ENCODE measurements at regions not wholly inside any gene's neighbourhood (a gene's known extent, or its start where the extent isn't known, plus 50 kb on each side); places are given as distances from the start of the nearest gene placed in this dataset.

- Histone ChIP-seq H4K91ac (ENCODE audit: low read length) (no peak overlapping the region), H3K14ac (ENCODE audit: low read length in 2 of 2) (no peak overlapping the region), H3K4me1 (ENCODE audit: control insufficient read depth, insufficient read depth, low read depth, low read length) (peaks cover 6% of the 10 kb centered on the region), H2BK5ac (ENCODE audit: low read depth, low read length, poor library complexity, severe bottlenecking) (no peak overlapping the region), H3K9me3 (ENCODE audit: control insufficient read depth, low read length) (no peaks in the 10 kb centered on the region), H3K27ac (ENCODE audit: low read length, poor library complexity, severe bottlenecking) (no peak overlapping the region), H4K8ac (ENCODE audit: low read length) (no peak overlapping the region), H3K4me2 (ENCODE audit: low read length, poor library complexity, severe bottlenecking) (no peak overlapping the region), H2BK15ac (ENCODE audit: low read depth, poor library complexity, severe bottlenecking) (no peak overlapping the region), H3K9ac (ENCODE audit: low read length) (no peak overlapping the region), H2BK12ac (ENCODE audit: low read length in 2 of 2) (no peak overlapping the region), H3K79me1 (replicated peaks; ENCODE audit: low read length, poor library complexity, severe bottlenecking) (no peaks in the 10 kb centered on the region), H3K36me3 (ENCODE audit: control insufficient read depth in 1 of 2, insufficient read depth in 2 of 2, low read depth in 1 of 2, low read length in 2 of 2) (no peaks in the 10 kb centered on the region), H3K4ac (ENCODE audit: low read depth in 1 of 2, low read length in 2 of 2) (no peak overlapping the region), H3K4me3 (ENCODE audit: insufficient read depth in 1 of 2, low read depth in 1 of 2, low read length in 2 of 2) (no peak overlapping the region), H2BK120ac (ENCODE audit: low read depth, low read length) (no peak overlapping the region), H3K18ac (ENCODE audit: low read depth in 1 of 2, low read length in 2 of 2) (no peak overlapping the region), H2AK5ac (ENCODE audit: low read length, severe bottlenecking) (no peak overlapping the region), H2AFZ (ENCODE audit: low read depth, low read length) (no peak overlapping the region), H3K27me3 (ENCODE audit: control insufficient read depth in 1 of 2, insufficient read depth in 1 of 2, low read length in 2 of 2) (peaks cover 7 to 11% of the 10 kb centered on the region in 2 experiments), H3K23ac (ENCODE audit: low read length in 2 of 2) (no peak overlapping the region)
- DNase-seq = no peak
- WGBS = 86% methylated on average over 4 of the region's 4 CpGs
Observed at GRCh38 chr9:89801341-89801740, 196.5 kb downstream of the GADD45G start.

GRCh38 chr9:89801742-89802670 is 197.2 kb downstream of the GADD45G start:
- no peak overlapping the region for H4K91ac ChIP-seq (ENCODE audit: low read length)
- H3K14ac ChIP-seq (ENCODE audit: low read length in 2 of 2) = no peak overlapping the region
- 84% methylated on average over 13 of the region's 13 CpGs for WGBS
- no peaks in the 10 kb centered on the region for H3K79me1 ChIP-seq (replicated peaks; ENCODE audit: low read length, poor library complexity, severe bottlenecking)
- H3K27ac ChIP-seq (ENCODE audit: low read length, poor library complexity, severe bottlenecking) = no peak overlapping the region
- no peak overlapping the region for H3K18ac ChIP-seq (ENCODE audit: low read depth in 1 of 2, low read length in 2 of 2)
- no peaks in the 10 kb centered on the region for H3K36me3 ChIP-seq (ENCODE audit: control insufficient read depth in 1 of 2, insufficient read depth in 2 of 2, low read depth in 1 of 2, low read length in 2 of 2)
- no peak overlapping the region for H4K8ac ChIP-seq (ENCODE audit: low read length)
- H2BK5ac ChIP-seq (ENCODE audit: low read depth, low read length, poor library complexity, severe bottlenecking) = no peak overlapping the region
- no peak overlapping the region for H3K4ac ChIP-seq (ENCODE audit: low read depth in 1 of 2, low read length in 2 of 2)
- no peaks in the 10 kb centered on the region for H3K9me3 ChIP-seq (ENCODE audit: control insufficient read depth, low read length)
- no peak overlapping the region for H2BK12ac ChIP-seq (ENCODE audit: low read length in 2 of 2)
- peaks cover 7 to 11% of the 10 kb centered on the region in 2 experiments for H3K27me3 ChIP-seq (ENCODE audit: control insufficient read depth in 1 of 2, insufficient read depth in 1 of 2, low read length in 2 of 2)
- no peak overlapping the region for H2BK15ac ChIP-seq (ENCODE audit: low read depth, poor library complexity, severe bottlenecking)
- no peak overlapping the region for H2AFZ ChIP-seq (ENCODE audit: low read depth, low read length)
- H2AK5ac ChIP-seq (ENCODE audit: low read length, severe bottlenecking) = no peak overlapping the region
- H3K4me2 ChIP-seq (ENCODE audit: low read length, poor library complexity, severe bottlenecking) = no peak overlapping the region
- H3K9ac ChIP-seq (ENCODE audit: low read length) = no peak overlapping the region
- H3K4me3 ChIP-seq (ENCODE audit: insufficient read depth in 1 of 2, low read depth in 1 of 2, low read length in 2 of 2) = no peak overlapping the region
- H3K4me1 ChIP-seq (ENCODE audit: control insufficient read depth, insufficient read depth, low read depth, low read length) = peaks cover 11% of the 10 kb centered on the region
- no peak overlapping the region for H3K23ac ChIP-seq (ENCODE audit: low read length in 2 of 2)
- no peak overlapping the region for H2BK120ac ChIP-seq (ENCODE audit: low read depth, low read length)
- DNase-seq = no peak

- no peak overlapping the region for H4K8ac ChIP-seq (ENCODE audit: low read length)
- H4K91ac ChIP-seq (ENCODE audit: low read length) = no peak overlapping the region
- no peak overlapping the region for H3K18ac ChIP-seq (ENCODE audit: low read depth in 1 of 2, low read length in 2 of 2)
- H3K27ac ChIP-seq (ENCODE audit: low read length, poor library complexity, severe bottlenecking) = no peak overlapping the region
- H3K4me1 ChIP-seq (ENCODE audit: control insufficient read depth, insufficient read depth, low read depth, low read length) = peaks cover 16% of the 10 kb centered on the region
- 84% methylated on average over 8 of the region's 8 CpGs for WGBS
- H2AFZ ChIP-seq (ENCODE audit: low read depth, low read length) = no peak overlapping the region
- DNase-seq = no peak
- no peaks in the 10 kb centered on the region for H3K79me1 ChIP-seq (replicated peaks; ENCODE audit: low read length, poor library complexity, severe bottlenecking)
- H3K4me3 ChIP-seq (ENCODE audit: insufficient read depth in 1 of 2, low read depth in 1 of 2, low read length in 2 of 2) = no peak overlapping the region
- no peak overlapping the region for H2BK12ac ChIP-seq (ENCODE audit: low read length in 2 of 2)
- no peak overlapping the region for H3K4me2 ChIP-seq (ENCODE audit: low read length, poor library complexity, severe bottlenecking)
- no peak overlapping the region for H2AK5ac ChIP-seq (ENCODE audit: low read length, severe bottlenecking)
- no peak overlapping the region for H3K23ac ChIP-seq (ENCODE audit: low read length in 2 of 2)
- H3K9ac ChIP-seq (ENCODE audit: low read length) = no peak overlapping the region
- no peak overlapping the region for H2BK120ac ChIP-seq (ENCODE audit: low read depth, low read length)
- no peaks in the 10 kb centered on the region for H3K9me3 ChIP-seq (ENCODE audit: control insufficient read depth, low read length)
- H2BK15ac ChIP-seq (ENCODE audit: low read depth, poor library complexity, severe bottlenecking) = no peak overlapping the region
- no peak overlapping the region for H3K4ac ChIP-seq (ENCODE audit: low read depth in 1 of 2, low read length in 2 of 2)
- peaks cover 7 to 9% of the 10 kb centered on the region in 2 experiments for H3K27me3 ChIP-seq (ENCODE audit: control insufficient read depth in 1 of 2, insufficient read depth in 1 of 2, low read length in 2 of 2)
- no peaks in the 10 kb centered on the region for H3K36me3 ChIP-seq (ENCODE audit: control insufficient read depth in 1 of 2, insufficient read depth in 2 of 2, low read depth in 1 of 2, low read length in 2 of 2)
- H3K14ac ChIP-seq (ENCODE audit: low read length in 2 of 2) = peak overlapping the region in 1 of 2 experiments; percentile 26
- no peak overlapping the region for H2BK5ac ChIP-seq (ENCODE audit: low read depth, low read length, poor library complexity, severe bottlenecking)
Observed at GRCh38 chr9:89802781-89803355, 198.1 kb downstream of the GADD45G start.

- DNase-seq = no peak
- no peaks in the 10 kb centered on the region for H3K36me3 ChIP-seq (ENCODE audit: control insufficient read depth in 1 of 2, insufficient read depth in 2 of 2, low read depth in 1 of 2, low read length in 2 of 2)
- no peak overlapping the region for H2BK5ac ChIP-seq (ENCODE audit: low read depth, low read length, poor library complexity, severe bottlenecking)
- no peak overlapping the region for H3K23ac ChIP-seq (ENCODE audit: low read length in 2 of 2)
- no peak overlapping the region for H2AFZ ChIP-seq (ENCODE audit: low read depth, low read length)
- peaks cover 20% of the 10 kb centered on the region for H3K4me1 ChIP-seq (ENCODE audit: control insufficient read depth, insufficient read depth, low read depth, low read length)
- no peak overlapping the region for H2BK15ac ChIP-seq (ENCODE audit: low read depth, poor library complexity, severe bottlenecking)
- H3K4me3 ChIP-seq (ENCODE audit: insufficient read depth in 1 of 2, low read depth in 1 of 2, low read length in 2 of 2) = no peak overlapping the region
- no peaks in the 10 kb centered on the region for H3K9me3 ChIP-seq (ENCODE audit: control insufficient read depth, low read length)
- H3K27me3 ChIP-seq (ENCODE audit: control insufficient read depth in 1 of 2, insufficient read depth in 1 of 2, low read length in 2 of 2) = peaks cover 7 to 9% of the 10 kb centered on the region in 2 experiments
- no peak overlapping the region for H3K9ac ChIP-seq (ENCODE audit: low read length)
- no peak overlapping the region for H4K8ac ChIP-seq (ENCODE audit: low read length)
- no peaks in the 10 kb centered on the region for H3K79me1 ChIP-seq (replicated peaks; ENCODE audit: low read length, poor library complexity, severe bottlenecking)
- H3K4me2 ChIP-seq (ENCODE audit: low read length, poor library complexity, severe bottlenecking) = no peak overlapping the region
- 90% methylated on average over 7 of the region's 7 CpGs for WGBS
- no peak overlapping the region for H4K91ac ChIP-seq (ENCODE audit: low read length)
- H2AK5ac ChIP-seq (ENCODE audit: low read length, severe bottlenecking) = no peak overlapping the region
- no peak overlapping the region for H3K27ac ChIP-seq (ENCODE audit: low read length, poor library complexity, severe bottlenecking)
- H2BK120ac ChIP-seq (ENCODE audit: low read depth, low read length) = no peak overlapping the region
- H3K4ac ChIP-seq (ENCODE audit: low read depth in 1 of 2, low read length in 2 of 2) = no peak overlapping the region
- no peak overlapping the region for H3K18ac ChIP-seq (ENCODE audit: low read depth in 1 of 2, low read length in 2 of 2)
- H2BK12ac ChIP-seq (ENCODE audit: low read length in 2 of 2) = no peak overlapping the region
- no peak overlapping the region for H3K14ac ChIP-seq (ENCODE audit: low read length in 2 of 2)
Observed at GRCh38 chr9:89803403-89803802, 198.6 kb downstream of the GADD45G start.
